GM18498 (cell line): ENCODE measurements at regions not wholly inside any gene's neighbourhood (a gene's known extent, or its start where the extent isn't known, plus 50 kb on each side); places are given as distances from the start of the nearest gene placed in this dataset.

Source experiments
- ATAC-seq: cut with Tn5 transposase; IDR thresholded peaks from one replicate; pipeline ENCODE4 v1.9.1; 2021; ENCODE audit warnings: mild to moderate bottlenecking, moderate library complexity; ENCODE audit not compliant: unreplicated experiment

GRCh38 chr22:27617214-27617881 is 184.2 kb downstream of the MN1 start:
- no peak for ATAC-seq

DNA sequence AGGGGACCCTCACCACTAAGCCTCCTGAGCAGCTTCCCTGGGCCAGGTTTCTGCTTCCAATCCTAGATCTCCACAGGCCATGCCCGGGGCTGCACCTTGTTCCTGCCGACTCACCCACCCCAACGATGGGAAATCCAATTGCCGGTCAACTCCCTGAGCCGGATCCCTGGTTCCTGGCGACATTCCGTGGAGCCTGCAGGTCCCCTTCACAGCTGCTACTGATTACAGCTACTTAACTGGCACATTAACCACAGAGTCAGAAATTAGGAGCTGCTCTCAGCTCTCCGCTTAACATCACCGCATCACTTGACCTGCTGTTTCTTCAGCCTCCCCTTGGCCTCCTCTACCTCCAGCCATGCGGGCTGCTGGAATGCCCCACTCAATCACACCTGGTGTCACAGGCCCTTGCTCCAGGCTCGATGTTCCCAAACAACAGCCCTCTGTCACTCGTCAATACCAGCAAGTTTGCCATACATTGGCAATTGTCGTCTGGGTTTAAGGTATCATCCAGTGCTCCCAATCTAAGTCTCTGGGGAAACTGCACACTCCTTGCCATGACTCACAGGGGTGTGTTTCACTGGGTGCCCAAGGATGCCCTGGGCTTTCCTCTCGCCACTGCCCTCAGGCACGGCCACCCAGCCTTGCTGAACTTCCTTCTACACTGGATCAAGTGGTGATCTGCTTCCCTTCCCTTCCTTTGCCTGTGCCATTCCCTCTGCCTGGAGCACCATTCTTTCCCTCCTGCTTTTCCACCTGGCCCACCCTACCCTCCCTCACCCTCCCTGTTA is 181.0 kb downstream of the MN1 start:
- ATAC-seq, result no peak

- ATAC-seq, result no peak
Observed at GRCh38 chr22:27621486-27622070, 180.0 kb downstream of the MN1 start.

DNA sequence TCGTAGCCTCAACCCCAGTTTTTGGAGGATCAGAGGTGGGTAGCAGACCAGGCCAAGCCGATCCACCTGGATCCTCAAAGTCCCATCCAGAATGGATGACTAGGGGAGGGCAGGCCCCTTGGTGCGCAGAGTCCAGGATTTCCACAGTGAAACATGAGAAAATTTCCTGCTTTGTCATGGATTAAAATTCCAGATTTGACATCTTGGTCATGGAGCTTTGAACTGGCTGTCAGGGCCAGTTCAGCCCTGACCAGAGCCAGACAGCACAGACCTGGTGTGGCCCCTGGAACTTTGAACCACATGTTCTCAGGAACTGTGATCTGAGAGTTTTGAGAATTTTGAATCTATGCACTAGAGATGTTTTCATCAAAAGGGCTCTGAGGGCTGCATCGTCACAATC is 177.5 kb downstream of the MN1 start:
- no peak for ATAC-seq

DNA sequence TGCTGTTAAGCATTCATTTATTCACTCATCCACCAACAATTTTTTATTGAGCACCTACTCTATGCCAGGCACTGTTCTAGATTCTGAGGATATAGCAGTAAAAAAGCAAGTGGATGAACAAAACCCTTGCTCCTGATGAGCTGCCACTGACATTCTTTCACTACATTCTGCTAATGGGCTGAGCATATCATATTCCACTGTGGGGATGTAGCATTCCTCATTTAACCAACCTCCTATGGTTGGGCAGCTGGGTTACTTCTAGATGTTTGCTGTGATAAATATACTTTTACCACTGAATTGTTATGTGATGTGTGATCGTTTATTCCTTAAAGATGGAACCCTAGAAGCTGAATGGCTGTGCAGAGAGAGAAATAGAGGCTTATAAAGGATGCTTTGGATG is 176.9 kb downstream of the MN1 start:
- ATAC-seq, result no peak

DNA sequence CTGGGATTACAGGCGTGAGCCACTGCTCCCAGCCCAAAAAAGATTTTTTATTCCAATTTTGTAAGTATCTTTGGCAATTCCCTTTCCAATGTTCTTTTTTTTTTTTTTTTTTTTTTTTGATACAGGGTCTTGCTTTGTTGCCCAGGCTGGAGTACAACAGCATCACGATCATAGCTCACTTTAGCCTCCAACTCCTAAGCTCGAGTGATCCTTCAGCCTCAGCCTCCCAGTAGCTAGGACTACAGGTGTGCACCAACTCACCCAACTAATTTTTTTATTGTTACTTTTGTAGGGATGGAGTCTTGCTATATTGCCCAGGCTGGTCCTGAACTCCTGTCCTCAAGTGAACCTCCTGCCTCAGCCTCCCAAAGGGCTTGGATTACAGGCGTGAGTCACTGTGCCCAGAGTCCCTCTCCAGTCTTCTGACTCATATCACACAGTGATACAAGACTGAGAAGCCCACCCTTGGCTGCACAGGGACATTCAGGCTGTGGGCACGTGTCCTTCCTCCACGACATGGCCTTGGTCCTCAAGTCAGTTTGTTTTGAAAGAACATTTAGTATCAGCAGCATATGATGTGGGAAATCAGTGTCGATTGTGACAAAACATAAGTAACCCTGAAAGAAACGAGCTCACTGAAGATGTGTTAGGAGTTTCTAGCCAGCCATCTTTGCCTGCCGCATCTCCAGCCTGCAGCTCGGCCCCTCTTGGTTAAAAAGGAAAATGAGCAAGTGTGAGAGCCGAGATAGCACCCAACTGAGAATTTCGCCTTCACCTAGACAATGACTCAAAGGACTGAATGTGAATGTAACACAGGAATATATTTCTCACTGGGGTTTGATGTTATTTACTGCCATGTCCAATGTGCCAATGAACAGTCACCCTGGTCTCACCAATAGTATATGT is 175.5 kb downstream of the MN1 start:
- ATAC-seq, result no peak

- no peak for ATAC-seq
Observed at GRCh38 chr22:27626675-27627443, 174.7 kb downstream of the MN1 start.

DNA sequence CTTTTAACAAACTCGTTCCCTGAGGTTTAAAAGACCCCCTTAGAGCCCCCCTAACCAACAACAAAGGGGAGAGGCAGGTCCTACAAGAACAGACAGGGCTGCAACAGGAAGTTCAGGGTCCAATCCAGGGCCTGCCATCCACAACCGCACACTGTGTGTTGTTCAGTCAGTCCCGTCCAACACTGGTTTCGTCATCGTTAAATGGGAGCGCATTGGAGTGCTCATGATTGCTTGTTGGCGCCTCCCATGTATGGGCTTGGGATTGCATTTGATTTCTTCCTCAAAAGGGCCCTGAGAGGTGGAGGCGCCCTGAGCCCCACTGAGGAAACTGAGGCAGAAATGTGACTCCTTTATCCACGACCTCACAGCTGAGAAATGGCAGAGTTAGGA is 174.1 kb downstream of the MN1 start:
- no peak for ATAC-seq

- no peak for ATAC-seq
Observed at GRCh38 chr22:27627901-27628300, 173.7 kb downstream of the MN1 start.

- no peak for ATAC-seq
Observed at GRCh38 chr22:27628341-27628740, 173.2 kb downstream of the MN1 start.

- no peak for ATAC-seq
Observed at GRCh38 chr22:27628891-27629631, 172.5 kb downstream of the MN1 start.

DNA sequence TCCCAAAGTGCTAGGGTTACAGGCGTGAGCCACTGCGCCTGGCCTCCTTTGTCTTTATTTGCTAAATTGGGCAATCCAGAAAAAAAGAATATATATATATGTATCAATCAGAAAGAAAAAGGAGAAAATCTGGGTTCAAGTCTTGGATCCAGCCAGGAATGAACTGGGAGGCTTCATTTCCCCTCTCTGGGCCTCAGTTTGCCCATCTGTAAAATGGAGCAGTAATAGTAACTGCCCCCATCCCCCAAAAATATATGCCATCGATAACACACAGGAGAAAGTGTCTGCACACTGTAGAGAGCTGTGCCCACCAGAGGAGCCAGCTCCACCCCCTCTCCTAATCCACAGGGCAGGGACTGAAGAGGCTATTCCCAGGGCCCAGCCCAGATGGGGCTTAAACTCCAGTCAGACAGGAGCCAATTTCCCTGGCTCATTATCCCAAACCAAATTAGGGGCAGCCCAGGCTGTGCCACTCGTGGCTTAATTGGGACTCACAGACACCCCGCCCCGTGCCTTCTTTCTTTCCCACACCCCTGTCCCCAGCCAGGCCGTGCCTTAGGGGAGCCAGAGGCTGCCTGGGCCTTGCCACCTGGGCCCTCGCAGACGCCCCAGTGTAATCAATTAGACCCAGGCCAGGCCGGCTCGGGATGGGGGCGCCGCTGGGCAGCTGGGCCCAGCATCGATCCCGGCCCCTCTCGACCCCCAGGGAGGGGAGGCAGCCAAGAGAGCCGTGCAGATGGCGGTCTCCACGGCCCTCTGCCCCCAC is 171.5 kb downstream of the MN1 start:
- no peak for ATAC-seq

- no peak for ATAC-seq
Observed at GRCh38 chr22:27630754-27631153, 170.8 kb downstream of the MN1 start.

- no peak for ATAC-seq
Observed at GRCh38 chr22:27631641-27632040, 169.9 kb downstream of the MN1 start.

DNA sequence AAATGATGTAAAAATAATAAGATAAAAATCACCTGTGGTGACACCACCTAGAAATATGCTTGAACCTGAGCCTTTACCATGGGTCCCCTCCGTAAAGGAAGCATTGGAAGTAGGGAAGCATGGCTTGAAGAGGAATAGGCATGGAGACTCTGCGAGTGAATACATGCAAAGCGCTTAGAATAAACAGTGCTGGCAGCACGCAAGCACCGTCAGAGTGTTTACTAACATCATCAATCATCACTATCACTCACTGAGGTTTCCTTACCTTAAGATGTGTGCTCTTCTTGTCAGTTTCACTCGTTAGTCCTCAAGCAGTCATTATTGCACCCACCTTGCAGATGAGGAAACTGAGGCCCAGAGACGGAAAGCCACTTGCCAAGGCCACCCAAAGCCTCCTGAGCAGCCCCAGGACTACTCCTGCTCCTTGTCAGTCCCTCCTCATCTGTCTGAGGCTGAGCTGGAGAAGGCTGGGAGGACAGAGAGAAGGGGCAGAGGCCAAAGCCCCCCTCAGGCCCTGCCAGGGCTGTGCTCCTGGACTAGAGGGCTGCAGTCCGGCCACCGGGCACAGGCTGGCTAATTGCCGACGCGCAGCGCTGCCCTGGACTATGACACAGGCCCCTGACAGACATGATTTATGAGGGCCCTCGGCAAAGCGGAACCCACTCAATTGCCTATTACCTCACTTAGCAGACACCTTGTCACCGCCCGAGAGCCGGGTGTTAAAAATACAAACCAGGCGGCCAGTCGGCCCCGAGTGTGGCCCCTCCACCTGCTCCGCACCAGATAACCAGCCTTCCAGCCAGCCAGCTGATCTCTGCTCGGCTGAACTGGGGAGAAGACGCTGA is 168.9 kb downstream of the MN1 start:
- ATAC-seq, result no peak

GRCh38 chr22:27633296-27633871 is 168.2 kb downstream of the MN1 start:
- no peak for ATAC-seq

GRCh38 chr22:27634043-27634740 is 167.4 kb downstream of the MN1 start:
- no peak for ATAC-seq
